GM12878 (cell line): ENCODE measurements at regions not wholly inside any gene's neighbourhood (a gene's known extent, or its start where the extent isn't known, plus 50 kb on each side); places are given as distances from the start of the nearest gene placed in this dataset.

Experiments
- CHD2 ChIP-seq: IDR thresholded peaks from 2 replicates; pipeline ENCODE4 v1.6.1; 2011; ENCODE audit warnings: low read depth, low read length, improper control_type of control experiment, borderline replicate concordance
- CTCF ChIP-seq, 3 experiments: IDR thresholded peaks in 2 of 3; conservative IDR thresholded peaks in 1 of 3; 2 replicates each; pipeline ENCODE4 v1.5.1; 2011; ENCODE audit warnings: low read depth in 3 of 3, low read length in 3 of 3, mild to moderate bottlenecking in 3 of 3, control low read depth in 2 of 3, moderate library complexity in 2 of 3, inconsistent platforms in 1 of 3, mixed read lengths in 1 of 3; ENCODE audit not compliant: control insufficient read depth in 2 of 3, insufficient read depth in 1 of 3; ENCODE audit errors: extremely low read depth in 1 of 3
- CUX1 ChIP-seq: IDR thresholded peaks from 2 replicates; pipeline ENCODE4 v1.6.1; 2012; ENCODE audit warnings: improper control_type of control experiment, low read depth, low read length; ENCODE audit not compliant: insufficient replicate concordance
- KAT2A ChIP-seq: conservative IDR thresholded peaks from 2 replicates; pipeline ENCODE4 v1.6.1; 2011; ENCODE audit warnings: low read depth, low read length; ENCODE audit not compliant: control insufficient read depth
- MTA2 ChIP-seq: fragments of 450-650 bp; IDR thresholded peaks from 2 replicates; pipeline ENCODE4 v1.6.1; 2016; ENCODE audit warnings: low read depth, mild to moderate bottlenecking, moderate library complexity
- MYC ChIP-seq: IDR thresholded peaks from 2 replicates; pipeline ENCODE4 v1.6.1; 2011; ENCODE audit warnings: mild to moderate bottlenecking, low read length, moderate library complexity, inconsistent platforms; ENCODE audit not compliant: insufficient read depth, insufficient replicate concordance, insufficient read length, severe bottlenecking
- NFYB ChIP-seq: IDR thresholded peaks from 2 replicates; pipeline ENCODE4 v1.6.1; 2011; ENCODE audit warnings: low read depth, mild to moderate bottlenecking, low read length, improper control_type of control experiment, moderate library complexity; ENCODE audit not compliant: insufficient read depth
- POLR2AphosphoS5 ChIP-seq: IDR thresholded peaks from 2 replicates; pipeline ENCODE4 v1.6.1; 2011; ENCODE audit warnings: mild to moderate bottlenecking, low read length, inconsistent platforms
- RAD21 ChIP-seq: IDR thresholded peaks from 2 replicates; pipeline ENCODE4 v1.6.1; 2011; ENCODE audit warnings: mild to moderate bottlenecking, low read depth, low read length, moderate library complexity; ENCODE audit not compliant: insufficient read depth
- TCF7 ChIP-seq: IDR thresholded peaks from 2 replicates; pipeline ENCODE4 v1.6.1; 2014; ENCODE audit warnings: antibody characterized with exemption, borderline replicate concordance
- ZBTB33 ChIP-seq: fragments of 450-650 bp; IDR thresholded peaks from 2 replicates; pipeline ENCODE4 v1.6.1; 2017; ENCODE audit warnings: mild to moderate bottlenecking
- ZNF274 ChIP-seq: IDR thresholded peaks from one replicate; pipeline ENCODE4 v1.8.0; 2011; ENCODE audit not compliant: insufficient read length, insufficient read depth

- TF ChIP-seq RAD21 (no peak), NFYB (no peak), CTCF (IDR thresholded peaks at IDR 0.05 in 2 of 3, conservative IDR thresholded peaks at IDR 0.05 in 1 of 3; ENCODE audit: control insufficient read depth in 2 of 3, extremely low read depth in 1 of 3, insufficient read depth in 1 of 3, low read depth in 3 of 3, low read length in 3 of 3) (no peak), KAT2A (no peak), ZBTB33 (no peak), TCF7 (no peak), CHD2 (no peak), CUX1 (no peak), POLR2AphosphoS5 (no peak), ZNF274 (no peak), MTA2 (no peak), MYC (no peak)
Measured at GRCh38 chr6:120871416-120872261, 462.6 kb downstream of the TBC1D32 start.
